SK-N-SH treated with all-trans-retinoic acid at 6 μM for 48 hours (cell line): ENCODE measurements at regions not wholly inside any gene's neighbourhood (a gene's known extent, or its start where the extent isn't known, plus 50 kb on each side); places are given as distances from the start of the nearest gene placed in this dataset.

Experiments used
- ARNTL ChIP-seq: fragments of 450-650 bp; formaldehyde crosslinking; IDR thresholded peaks from 2 replicates; pipeline ENCODE4 v1.5.0; 2020; ENCODE audit warnings: low read depth, mild to moderate bottlenecking, moderate library complexity, borderline replicate concordance
- CSRNP3 ChIP-seq: fragments of 250-450 bp; sonication (Bioruptor Pico); IDR thresholded peaks from 2 replicates; pipeline ENCODE4 v1.5.1; 2021; ENCODE audit warnings: mild to moderate bottlenecking, moderate library complexity
- ESRRG ChIP-seq: fragments of 250-450 bp; sonication (Bioruptor Pico); IDR thresholded peaks from 2 replicates; pipeline ENCODE4 v1.6.1; 2021; ENCODE audit warnings: mild to moderate bottlenecking
- GLIS3 ChIP-seq: fragments of 250-450 bp; sonication (Bioruptor Pico); IDR thresholded peaks from 2 replicates; pipeline ENCODE4 v1.5.0; 2020; ENCODE audit warnings: mild to moderate bottlenecking, moderate library complexity
- OSR1 ChIP-seq: fragments of 250-450 bp; sonication (Bioruptor Pico); IDR thresholded peaks from 2 replicates; pipeline ENCODE4 v1.8.0; 2022; ENCODE audit warnings: moderate library complexity, mild to moderate bottlenecking, inconsistent platforms
- PPARA ChIP-seq: fragments of 250-450 bp; sonication (Bioruptor Pico); IDR thresholded peaks from 2 replicates; pipeline ENCODE4 v1.5.0; 2020; ENCODE audit warnings: mild to moderate bottlenecking, borderline replicate concordance
- SNAI2 ChIP-seq: fragments of 250-450 bp; sonication (Bioruptor Pico); IDR thresholded peaks from 2 replicates; pipeline ENCODE4 v1.5.0; 2020; ENCODE audit warnings: mild to moderate bottlenecking, moderate library complexity
- TOX ChIP-seq: fragments of 250-450 bp; sonication (Bioruptor Pico); IDR thresholded peaks from 2 replicates; pipeline ENCODE4 v1.8.0; 2021; ENCODE audit warnings: mild to moderate bottlenecking, moderate library complexity, borderline replicate concordance
- ZFP30 ChIP-seq: fragments of 450-650 bp; formaldehyde crosslinking; IDR thresholded peaks from 2 replicates; pipeline ENCODE4 v1.5.0; 2022; ENCODE audit warnings: mild to moderate bottlenecking, moderate library complexity

GRCh38 chr1:9482816-9483572 is 56.3 kb upstream of the SLC25A33 start:
- no peak for TF ChIP-seq ESRRG
- TF ChIP-seq ZFP30 (CRISPR knock-in tag): no peak
- TF ChIP-seq TOX: no peak
- TF ChIP-seq SNAI2 (CRISPR knock-in tag): no peak
- no peak for TF ChIP-seq CSRNP3 (CRISPR knock-in tag)
- TF ChIP-seq GLIS3 (CRISPR knock-in tag): no peak
- TF ChIP-seq OSR1 (CRISPR knock-in tag): no peak
- TF ChIP-seq PPARA (CRISPR knock-in tag): no peak
- TF ChIP-seq ARNTL: no peak
